ENCODE measurements at regions not wholly inside any gene's neighbourhood (a gene's known extent, or its start where the extent isn't known, plus 50 kb on each side); places are given as distances from the start of the nearest gene placed in this dataset.

DNA sequence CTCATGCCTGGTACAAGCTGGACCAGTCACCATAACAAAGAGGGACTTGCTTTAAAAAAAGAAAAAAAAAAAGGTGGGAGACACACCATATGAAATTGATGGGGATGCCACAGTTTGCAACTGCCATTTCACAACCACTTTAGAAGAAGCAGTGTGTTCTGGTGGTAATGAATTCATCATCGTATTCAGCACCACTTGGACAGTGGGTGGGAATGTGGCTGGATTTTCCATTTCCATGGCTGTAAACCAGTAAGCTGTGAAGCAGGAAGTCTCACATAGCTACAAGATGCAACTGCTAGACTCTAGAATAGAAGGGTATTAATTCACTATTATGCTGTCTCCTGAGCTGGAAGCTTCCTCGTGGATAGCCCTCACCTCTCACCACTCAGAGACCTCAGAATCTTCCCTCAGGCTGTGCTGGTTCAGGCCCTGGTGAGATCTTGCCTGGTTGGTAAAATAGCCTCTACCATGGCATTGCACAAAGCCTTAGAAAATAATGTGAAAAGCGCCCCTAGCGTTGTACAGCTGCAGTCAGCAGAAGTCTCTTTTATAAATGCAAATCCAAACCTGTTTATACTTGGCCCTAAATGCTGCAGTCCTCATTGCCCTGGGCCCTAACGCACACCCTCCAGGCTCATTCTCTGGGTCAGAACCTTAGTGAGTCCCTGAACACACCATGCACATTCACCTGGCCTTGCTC, 150.7 kb downstream of the KCTD15 start:
- no peak overlapping the region for H3K4me3 ChIP-seq (ENCODE audit: low read depth, low read length)
- DNase-seq (ENCODE audit: low read depth): no peak
- TF ChIP-seq, protein P1, sequence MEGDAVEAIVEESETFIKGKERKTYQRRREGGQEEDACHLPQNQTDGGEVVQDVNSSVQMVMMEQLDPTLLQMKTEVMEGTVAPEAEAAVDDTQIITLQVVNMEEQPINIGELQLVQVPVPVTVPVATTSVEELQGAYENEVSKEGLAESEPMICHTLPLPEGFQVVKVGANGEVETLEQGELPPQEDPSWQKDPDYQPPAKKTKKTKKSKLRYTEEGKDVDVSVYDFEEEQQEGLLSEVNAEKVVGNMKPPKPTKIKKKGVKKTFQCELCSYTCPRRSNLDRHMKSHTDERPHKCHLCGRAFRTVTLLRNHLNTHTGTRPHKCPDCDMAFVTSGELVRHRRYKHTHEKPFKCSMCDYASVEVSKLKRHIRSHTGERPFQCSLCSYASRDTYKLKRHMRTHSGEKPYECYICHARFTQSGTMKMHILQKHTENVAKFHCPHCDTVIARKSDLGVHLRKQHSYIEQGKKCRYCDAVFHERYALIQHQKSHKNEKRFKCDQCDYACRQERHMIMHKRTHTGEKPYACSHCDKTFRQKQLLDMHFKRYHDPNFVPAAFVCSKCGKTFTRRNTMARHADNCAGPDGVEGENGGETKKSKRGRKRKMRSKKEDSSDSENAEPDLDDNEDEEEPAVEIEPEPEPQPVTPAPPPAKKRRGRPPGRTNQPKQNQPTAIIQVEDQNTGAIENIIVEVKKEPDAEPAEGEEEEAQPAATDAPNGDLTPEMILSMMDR (IDR thresholded peaks at IDR 0.05; ENCODE audit: low read depth, low read length, missing control alignments): no peak

DNA sequence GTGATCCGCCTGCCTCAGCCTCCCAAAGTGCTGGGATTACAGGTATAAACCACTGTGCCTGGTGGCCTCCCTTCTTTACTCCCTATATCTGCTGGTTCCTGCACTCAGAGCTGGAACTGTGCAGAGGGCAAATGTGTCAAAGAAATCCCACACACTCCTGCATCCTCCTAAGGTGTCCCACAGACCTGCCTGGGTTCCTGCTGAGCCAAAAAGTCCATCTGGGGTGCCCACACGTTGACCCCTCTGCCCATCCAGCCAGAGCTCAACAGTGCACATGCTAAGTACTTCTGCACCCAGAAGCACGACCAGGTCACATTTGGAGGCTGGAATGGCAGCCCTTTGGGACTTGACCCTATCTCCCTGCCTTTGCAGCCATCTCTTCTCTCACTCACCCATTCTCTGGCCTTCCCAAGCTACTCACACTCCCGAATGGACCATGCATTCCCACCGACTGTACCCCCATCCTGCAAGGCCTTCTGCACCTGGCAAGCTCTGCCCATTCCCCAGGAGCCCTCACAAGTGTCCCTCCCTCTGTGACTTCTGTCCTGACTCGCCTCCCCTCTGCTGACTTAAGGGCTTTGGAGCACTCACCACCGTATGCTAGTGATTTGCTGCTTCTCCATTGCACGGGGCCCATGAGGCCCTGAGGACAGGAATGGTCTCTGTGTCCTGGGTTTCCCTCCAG, 152.1 kb downstream of the KCTD15 start:
- TF ChIP-seq, protein P1 (IDR thresholded peaks at IDR 0.05; ENCODE audit: low read depth, low read length, missing control alignments): no peak
- no peak for DNase-seq (ENCODE audit: low read depth)
- no peak overlapping the region for H3K4me3 ChIP-seq (ENCODE audit: low read depth, low read length)

DNA sequence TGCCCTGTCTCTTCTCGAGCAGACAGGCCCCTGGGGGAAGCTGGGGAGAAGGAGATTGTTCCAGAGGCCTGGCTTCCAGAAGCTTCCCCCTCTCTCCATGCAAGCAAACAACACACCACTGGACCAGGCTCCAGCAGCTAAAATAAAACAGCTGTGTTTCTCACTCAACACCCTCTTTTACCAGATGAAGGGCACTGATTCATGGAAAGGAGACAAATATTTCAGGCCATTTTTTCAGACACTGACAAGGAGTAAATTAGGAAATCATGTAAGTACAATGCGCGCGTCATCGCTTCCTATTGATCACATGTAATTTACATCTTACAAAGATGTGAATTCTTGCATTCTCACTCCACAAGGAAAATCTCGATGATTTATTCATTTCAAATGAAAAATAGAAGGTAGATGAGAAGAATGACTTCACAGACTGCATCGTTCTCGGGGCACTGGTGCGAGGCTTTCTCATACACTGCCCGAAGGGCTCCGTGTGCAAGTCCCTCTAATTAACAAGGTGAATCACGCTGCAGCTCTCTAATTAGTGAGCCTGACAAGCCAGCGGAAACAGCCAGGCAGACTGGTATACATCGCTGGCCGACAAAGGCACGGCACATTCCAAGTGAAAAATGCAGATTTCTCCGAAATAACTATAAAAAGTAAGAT, 153.6 kb downstream of the KCTD15 start:
- no peak for DNase-seq (ENCODE audit: low read depth)
- TF ChIP-seq, protein P1 (IDR thresholded peaks at IDR 0.05; ENCODE audit: low read depth, low read length, missing control alignments): no peak
- no peak overlapping the region for H3K4me3 ChIP-seq (ENCODE audit: low read depth, low read length)

DNA sequence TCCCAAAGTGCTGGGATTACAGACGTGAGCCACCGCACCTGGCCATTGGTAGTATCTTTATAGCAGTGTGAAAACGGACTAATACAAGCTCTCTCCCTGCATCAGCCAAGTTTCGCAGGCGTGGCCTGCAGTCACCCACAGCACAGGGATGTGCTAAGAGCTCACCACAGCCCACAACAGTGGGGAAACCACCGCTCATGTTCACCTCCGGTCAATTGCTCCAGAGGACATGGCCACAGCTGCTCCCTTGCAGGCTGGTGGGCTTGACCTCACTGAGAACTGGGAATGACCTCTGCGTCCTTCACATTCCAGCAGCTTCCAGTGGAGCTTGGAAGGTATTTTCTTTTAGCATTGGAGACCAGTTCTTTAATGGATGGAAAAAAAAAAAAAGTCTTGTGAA, 156.4 kb downstream of the KCTD15 start:
- no peak for DNase-seq (ENCODE audit: low read depth)
- no peak overlapping the region for H3K4me3 ChIP-seq (ENCODE audit: low read depth, low read length)
- TF ChIP-seq, protein P1 (IDR thresholded peaks at IDR 0.05; ENCODE audit: low read depth, low read length, missing control alignments): no peak

DNA sequence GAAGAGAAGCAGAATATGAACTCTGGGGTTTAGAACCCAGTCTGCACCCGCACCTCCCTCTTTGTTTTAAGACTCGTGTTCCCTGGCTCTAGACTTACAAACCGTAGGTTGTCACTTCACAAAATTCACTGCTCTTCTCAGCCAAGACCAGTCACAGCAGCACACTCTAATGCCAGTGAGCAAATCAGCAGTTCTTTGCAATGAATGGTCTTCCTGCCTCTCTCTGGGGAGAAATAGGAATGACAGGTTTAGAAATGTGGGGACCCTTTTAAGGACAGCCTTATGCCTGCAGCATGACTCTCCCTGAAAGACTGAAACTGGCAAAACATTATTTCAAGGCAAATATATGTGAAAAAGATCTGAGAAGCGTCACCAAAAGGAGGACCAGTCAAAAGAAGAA, 156.9 kb downstream of the KCTD15 start:
- DNase-seq (ENCODE audit: low read depth): no peak
- no peak overlapping the region for H3K4me3 ChIP-seq (ENCODE audit: low read depth, low read length)
- TF ChIP-seq, protein P1 (IDR thresholded peaks at IDR 0.05; ENCODE audit: low read depth, low read length, missing control alignments): no peak

DNA sequence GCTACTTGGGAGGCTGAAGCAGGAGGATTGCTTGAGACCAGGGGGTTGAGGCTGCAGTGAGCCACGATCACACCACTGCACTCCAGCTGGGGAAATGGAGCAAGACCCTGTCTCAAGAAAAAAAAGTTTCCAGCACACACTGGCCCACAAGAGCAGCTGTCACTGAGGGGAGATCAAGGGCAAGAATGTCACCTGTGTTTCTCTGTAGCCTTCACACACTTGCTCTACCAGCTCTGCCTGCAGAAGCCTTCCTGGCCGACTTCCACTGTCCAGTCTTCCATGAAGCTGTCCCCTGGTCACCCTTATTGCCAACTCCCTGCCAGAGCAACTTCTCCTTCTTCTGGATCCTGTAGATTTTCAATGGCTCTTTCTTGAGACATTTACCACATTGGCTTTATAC, 158.0 kb downstream of the KCTD15 start:
- no peak for DNase-seq (ENCODE audit: low read depth)
- TF ChIP-seq, protein P1 (IDR thresholded peaks at IDR 0.05; ENCODE audit: low read depth, low read length, missing control alignments): no peak
- no peak overlapping the region for H3K4me3 ChIP-seq (ENCODE audit: low read depth, low read length)

All from GM12864 (cell line).